Skeletal muscle cell (primary cell): ENCODE measurements at regions not wholly inside any gene's neighbourhood (a gene's known extent, or its start where the extent isn't known, plus 50 kb on each side); places are given as distances from the start of the nearest gene placed in this dataset.
"Not testable (repeated sequence)": the region's sequence is repeated elsewhere in the genome, so short reads cannot be mapped to it uniquely, and the experiment has no call there.

Experiments used
- DNase-seq: peaks from one replicate; pipeline ENCODE4 v3.0.0-alpha.2; 2010; ENCODE audit warnings: low read depth
- H3K4me3 ChIP-seq: 2 replicates; pipeline ENCODE4 v1.5.1; 2011; ENCODE audit warnings: low read depth, mild to moderate bottlenecking, control low read depth, low read length, moderate library complexity

DNA sequence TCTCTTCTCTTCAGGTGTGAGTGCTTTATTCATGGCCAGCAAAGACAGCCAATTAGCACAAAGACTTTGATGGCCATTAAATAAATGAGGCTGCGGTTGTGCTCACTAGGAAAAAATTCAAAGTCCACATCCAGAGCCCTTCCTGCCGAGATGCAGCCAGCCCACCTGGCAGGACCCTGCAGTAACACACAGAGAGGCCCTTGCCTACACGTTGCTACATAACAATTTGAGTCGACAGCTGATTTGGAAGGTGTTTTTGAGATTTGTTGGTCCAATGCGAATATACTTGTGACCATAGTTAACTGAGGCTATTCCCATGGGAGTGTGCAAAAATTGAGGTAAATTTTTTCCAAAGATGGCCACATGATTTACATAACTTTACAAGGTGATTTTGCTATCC lies 605.4 kb upstream of the HTR1E start:
- H3K4me3 ChIP-seq, result no peak overlapping the region
- no peak for DNase-seq

DNA sequence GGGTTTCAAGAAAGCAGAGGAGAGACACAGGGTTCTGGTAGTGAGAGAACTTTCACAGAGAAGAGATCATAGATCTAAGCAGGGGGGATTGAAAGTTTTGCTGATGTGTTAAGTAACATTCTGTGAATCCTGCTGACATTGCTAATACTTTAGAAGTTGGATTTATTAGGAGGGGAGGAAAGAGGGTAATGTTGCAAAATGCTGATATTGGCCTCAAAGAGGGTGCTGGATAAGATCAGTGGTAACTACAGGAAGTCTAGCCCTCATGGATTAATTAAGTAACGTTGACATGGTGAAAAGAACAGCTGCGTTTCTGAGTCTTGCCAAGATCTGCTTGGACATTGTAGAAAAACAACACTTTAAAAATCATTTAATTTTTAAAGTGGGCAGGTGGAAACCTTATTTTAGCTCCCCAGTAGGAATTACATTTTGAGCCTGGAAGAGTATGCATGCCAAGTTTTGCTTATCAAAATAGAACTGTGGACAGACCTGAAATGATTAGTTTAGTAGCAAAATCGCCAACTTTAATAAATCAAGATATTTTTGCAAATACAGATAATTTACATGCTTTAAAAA lies 606.0 kb upstream of the HTR1E start:
- no peak for DNase-seq
- H3K4me3 ChIP-seq, result no peak overlapping the region

DNA sequence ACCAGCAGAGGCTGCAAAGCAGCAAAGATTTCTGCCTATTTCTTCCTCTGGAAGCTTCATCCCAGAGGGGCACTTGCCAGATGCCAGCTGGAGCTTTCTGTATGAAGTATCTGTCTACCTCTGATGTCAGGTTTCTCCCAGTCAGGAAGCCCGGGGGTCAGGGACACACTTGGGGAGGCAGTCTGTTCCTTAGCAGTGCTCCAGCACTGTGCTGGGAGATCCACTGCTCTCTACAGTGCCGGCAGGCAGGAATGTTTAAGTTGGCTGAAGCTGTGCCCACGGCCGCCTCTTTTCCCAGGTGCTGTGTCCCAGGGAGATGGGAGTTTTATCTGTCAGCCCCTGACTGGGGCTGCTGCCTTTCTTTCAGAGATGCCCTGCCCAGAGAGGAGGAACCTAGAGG lies 631.1 kb upstream of the HTR1E start:
- DNase-seq, result no peak
- no peak overlapping the region for H3K4me3 ChIP-seq

DNA sequence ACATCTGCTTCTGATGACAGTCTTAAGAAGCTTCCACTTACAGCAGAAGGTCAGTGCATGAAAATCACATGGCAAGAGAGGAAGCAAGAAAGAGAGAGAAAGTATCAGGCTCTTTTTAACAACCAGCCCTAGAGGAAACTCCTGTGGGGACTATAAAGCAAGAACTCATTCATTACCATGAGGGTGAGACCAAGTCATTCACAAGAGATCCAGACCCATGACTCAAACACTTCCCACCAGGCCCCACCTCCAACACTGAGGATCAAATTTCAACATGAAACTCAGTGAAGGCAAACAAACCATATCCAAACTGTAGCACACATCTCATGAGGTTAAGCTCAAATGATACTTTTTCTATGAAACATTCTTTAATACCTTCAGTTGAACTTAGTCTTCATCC lies 643.2 kb upstream of the SYNCRIP start:
- no peak overlapping the region for H3K4me3 ChIP-seq
- DNase-seq, result no peak

DNA sequence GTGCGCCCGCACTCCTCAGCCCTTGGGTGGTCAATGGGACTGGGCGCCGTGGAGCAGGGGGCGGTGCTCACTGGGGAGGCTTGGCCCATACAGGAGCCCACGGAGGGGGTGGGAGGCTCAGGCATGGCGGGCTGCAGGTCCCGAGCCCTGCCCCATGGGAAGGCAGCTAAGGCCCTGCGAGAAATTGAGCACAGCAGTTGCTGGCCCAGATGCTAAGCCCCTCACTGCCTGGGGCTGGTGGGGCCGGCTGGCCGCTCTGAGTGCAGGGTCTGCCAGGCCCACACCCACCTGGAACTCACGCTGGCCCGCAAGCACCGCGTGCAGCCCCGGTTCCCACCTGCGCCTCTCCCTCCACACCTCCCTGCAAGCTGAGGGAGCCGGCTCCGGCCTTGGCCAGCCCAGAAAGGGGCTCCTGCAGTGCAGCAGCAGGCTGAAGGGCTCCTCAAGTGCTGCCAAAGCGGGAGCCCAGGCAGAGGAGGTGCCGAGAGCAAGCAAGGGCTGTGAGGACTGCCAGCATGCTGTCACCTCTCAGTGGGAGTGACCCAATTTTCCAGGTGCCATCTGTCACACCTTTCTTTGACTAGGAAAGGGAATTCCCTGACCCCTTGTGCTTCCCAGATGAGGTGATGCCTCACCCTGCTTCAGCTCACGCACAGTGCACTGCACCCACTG lies 642.3 kb upstream of the SYNCRIP start:
- H3K4me3 ChIP-seq, DNase-seq: not testable (repeated sequence)

DNA sequence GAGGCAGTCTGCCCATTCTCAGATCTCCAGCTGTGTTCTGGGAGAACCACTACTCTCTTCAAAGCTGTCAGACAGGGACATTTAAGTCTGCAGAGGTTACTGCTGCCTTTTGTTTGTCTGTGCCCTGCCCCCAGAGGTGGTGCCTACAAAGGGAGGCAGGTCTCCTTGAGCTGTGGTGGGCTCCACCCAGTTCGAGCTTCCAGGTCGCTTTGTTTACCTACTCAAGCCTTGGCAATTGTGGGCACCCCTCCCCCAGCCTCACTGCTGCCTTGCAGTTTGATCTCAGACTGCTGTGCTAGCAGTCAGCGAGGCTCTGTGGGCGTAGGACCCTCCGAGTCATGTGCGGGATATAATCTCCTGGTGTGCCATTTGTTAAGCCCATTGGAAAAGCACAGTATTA lies 640.9 kb upstream of the SYNCRIP start:
- not testable (repeated sequence) for DNase-seq, H3K4me3 ChIP-seq

DNA sequence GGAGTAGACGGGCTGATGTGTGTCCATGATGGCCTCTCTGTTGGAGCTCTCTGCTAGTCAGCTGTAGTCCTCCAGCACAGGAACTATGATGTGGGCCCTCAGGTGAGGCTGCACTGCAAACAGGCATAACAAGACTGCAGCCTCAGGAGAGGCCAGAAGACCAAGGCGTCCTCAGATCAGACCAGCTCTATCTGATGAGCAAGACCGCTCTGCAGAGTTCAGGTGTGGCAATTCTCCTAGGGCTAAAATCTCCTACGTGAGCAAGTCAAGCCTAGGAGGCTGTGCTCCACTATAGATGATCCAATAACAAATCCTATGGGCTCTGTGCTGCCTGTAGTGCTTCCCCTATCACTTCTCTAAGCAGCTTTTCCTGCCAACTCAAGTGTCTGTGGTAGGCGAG lies 633.4 kb upstream of the SYNCRIP start:
- no peak for DNase-seq
- H3K4me3 ChIP-seq, result no peak overlapping the region

DNA sequence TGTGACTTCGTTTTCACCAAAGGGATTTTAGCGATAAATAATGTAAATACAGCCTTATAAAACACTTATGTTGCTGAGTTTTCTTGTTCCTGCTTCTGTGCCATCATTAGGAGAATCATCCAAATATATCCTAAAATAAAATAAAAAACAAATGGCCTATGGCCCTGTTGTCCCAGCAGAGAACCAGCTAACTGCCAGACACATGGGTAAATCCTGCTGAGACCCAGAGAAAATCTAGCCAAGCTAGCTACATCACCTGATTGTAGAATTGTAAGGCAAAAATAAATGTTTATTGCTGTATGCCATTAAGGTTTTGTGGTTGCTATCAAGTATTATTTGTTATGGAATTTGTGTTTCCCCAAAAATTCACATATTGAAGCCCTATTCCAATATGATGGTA lies 631.2 kb upstream of the SYNCRIP start:
- DNase-seq, result no peak
- no peak overlapping the region for H3K4me3 ChIP-seq

DNA sequence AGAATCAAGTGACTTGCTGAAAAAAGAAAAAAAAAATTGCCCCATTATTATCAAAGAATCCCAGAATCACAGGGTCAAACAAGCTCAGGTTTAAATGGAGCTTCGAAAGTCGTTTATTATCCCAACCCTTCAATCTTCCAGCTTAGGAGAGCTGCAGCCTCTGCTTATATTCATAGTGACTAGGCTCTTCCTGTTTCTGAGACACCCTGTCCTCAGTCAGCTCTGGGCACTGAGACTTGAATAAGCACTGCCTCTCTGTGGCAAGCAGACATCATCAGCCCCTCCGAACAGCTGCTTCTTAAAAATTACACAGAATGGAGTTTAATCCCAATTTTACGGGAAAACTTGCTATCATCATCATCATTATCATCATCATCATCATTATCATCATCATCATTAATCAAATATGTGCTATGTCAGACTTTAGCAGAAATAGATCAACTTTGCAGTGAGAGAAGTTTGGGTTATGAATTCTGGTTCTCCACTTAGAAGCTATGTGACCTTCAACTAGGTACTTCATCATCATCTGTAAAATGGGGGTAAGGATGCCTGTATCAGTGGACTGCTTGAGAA lies 614.0 kb upstream of the SYNCRIP start:
- H3K4me3 ChIP-seq, result no peak overlapping the region
- DNase-seq, result no peak

DNA sequence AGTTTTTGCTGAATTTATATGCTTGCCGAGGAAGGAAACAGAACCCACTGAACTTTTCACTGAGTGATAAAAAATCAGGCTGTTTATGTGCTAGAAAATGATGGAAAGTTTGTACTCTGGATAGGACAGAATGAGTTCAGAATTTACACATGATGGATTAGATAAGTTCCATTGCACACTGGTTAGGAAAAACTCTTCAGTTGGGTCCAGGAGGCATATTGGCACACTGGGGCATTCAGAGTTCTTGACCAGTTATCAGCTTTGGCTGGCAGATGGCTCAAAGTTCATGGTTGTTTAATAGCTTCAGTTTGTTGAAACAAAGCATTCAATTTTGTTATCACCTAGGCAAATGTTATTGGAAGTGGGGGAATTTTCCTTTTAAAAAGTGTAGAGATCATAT lies 613.3 kb upstream of the SYNCRIP start:
- no peak overlapping the region for H3K4me3 ChIP-seq
- no peak for DNase-seq

DNA sequence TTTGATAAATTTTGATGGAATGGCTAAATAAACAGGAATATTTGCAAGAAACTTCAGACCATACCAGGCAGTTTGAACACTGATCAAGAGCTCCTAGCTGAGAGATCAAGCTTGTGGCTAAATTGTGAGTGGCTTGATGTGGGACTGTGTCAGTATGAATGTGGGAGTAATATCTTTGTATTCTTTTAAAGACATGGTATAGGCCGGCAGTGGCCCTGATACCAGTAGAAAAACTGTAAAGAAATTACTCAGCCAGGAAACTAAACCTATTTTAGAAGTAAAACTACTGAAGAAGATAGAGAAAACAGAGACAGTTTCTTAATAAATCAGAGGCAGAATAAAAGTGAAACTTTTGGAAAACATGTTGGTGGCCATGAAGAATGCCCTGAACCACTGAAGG lies 608.4 kb upstream of the SYNCRIP start:
- no peak overlapping the region for H3K4me3 ChIP-seq
- DNase-seq, result no peak

DNA sequence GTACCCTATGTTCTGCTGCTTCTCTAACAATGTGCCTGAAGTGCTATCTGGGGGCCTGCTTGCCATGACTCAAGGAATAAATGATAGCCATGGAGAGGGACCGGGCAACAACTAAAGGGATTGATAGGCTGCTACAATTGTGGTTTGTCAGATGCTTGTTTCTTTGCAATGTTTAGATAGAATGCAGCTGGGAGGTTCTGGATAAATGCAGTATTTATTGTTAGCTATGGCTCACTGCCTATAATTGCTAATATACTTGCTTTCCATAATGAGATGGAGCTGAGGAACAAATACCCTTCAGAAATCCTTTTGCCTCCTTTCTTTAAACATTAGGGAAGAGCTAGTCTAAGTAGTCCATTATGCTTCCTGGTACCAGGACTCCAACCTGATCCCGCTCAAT lies 575.2 kb upstream of the SYNCRIP start:
- H3K4me3 ChIP-seq, result no peak overlapping the region
- no peak for DNase-seq

DNA sequence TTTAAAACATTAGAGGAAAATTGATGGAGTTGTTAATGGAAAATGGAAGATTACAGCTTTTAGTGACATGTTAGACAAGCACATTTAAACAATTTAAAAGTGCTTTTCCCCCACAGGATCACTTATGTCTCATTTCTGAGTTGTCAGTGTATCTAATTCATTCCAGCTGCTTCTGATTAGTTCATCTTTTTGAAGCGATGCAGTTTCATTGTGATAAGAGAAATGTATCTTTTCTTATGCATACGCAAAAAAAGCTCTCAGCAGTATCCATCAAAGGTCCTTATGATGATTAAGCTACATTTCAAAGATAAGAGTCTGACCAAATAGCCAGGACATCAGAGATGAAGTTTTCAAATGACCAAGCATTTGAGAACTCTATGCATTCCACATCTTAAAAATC lies 572.6 kb upstream of the SYNCRIP start:
- no peak overlapping the region for H3K4me3 ChIP-seq
- DNase-seq, result no peak

DNA sequence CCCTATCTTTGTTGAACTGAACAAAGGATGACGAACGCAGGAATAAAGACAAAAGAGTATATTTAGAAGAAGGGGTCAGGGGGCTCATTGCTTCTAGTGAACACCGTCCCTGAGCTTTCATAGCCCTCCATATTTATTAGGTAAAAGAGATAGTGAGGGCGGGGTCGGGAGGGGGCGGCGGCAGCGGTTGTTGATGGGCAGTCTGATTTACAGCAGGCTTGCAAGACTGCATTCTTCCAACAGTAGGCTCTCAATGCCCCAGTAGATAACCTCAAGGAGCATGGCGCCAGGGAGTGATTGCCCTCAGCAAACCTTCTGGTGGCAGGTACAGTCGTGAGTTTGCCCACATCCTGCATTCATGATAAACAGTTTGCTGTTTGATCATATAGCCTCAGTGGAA lies 563.3 kb upstream of the SYNCRIP start:
- no peak for DNase-seq
- no peak overlapping the region for H3K4me3 ChIP-seq

DNA sequence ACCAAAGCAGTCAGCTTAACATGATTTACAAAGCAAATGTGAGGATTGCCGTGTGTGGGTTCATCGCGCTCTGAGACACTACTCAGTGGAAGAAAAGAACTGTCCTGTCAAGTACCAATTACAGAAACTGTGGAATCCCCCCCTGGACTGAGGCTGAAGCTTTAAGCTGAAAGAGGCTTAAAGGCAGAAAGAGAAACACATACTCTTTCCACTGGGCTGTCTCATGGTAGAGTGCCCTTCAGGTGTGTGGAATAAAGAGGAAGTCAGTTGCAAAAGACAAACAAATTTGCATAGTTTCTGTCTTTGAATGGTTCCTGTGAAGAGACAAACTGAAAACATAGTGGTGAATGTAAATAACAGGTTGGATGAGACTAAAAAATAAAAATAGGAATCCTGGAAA lies 560.4 kb upstream of the SYNCRIP start:
- no peak for DNase-seq
- H3K4me3 ChIP-seq, result no peak overlapping the region

DNA sequence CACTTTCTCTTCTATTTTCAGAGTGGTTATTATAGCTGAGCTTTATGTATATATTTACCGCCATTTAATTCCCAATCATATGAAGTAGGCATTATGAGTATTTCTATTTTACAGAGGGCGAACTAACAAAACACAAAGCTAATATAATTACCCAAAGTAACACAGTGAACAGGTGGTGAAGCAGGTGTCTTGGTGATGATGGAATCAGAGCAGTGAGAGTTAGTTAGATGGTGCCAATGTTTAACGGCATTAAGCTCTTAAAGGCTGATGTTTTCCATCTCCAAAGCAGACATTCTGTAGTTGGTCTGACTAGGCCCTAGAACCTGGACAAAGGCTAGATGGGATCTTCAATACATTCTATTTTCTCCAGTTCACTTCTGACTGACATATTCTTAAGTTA lies 551.1 kb upstream of the SYNCRIP start:
- H3K4me3 ChIP-seq, result no peak overlapping the region
- no peak for DNase-seq

DNA sequence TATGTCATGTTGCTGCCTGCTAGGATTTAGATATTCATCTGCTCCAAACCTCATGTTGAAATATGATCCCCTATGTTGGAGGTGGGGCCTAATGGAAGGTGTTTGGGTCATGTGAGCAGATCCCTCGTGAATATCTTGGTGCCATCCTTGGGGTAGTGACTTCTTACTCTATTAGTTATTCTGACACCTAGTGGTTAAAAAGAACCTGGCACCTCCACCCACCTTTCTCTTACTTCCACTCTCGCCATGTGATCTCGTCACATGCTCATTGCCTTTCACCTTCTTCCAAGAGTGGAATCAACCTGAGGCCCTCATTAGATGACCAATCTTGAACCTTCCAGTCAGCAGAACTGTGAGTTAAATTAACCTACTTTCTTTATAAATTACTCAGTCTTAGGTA lies 549.4 kb upstream of the SYNCRIP start:
- DNase-seq, result no peak
- H3K4me3 ChIP-seq, result no peak overlapping the region

DNA sequence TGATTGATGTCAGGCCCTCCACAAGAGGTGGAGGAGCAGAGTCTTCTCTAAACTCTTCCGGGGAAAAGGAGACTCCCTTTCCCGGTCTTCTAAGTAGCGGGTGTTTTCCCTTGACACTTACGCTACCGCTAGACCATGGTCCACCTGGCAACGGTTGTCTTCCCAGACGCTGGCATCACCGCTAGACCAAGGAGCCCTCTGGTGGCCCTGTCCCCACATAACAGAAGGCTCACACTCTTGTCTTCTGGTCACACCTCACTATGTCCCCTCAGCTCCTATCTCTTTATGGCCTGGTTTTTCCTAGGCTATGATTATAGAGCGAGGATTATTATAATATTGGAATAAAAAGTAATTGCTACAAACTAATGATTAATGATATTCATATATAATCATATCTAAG lies 532.5 kb upstream of the SYNCRIP start:
- H3K4me3 ChIP-seq, DNase-seq: not testable (repeated sequence)

DNA sequence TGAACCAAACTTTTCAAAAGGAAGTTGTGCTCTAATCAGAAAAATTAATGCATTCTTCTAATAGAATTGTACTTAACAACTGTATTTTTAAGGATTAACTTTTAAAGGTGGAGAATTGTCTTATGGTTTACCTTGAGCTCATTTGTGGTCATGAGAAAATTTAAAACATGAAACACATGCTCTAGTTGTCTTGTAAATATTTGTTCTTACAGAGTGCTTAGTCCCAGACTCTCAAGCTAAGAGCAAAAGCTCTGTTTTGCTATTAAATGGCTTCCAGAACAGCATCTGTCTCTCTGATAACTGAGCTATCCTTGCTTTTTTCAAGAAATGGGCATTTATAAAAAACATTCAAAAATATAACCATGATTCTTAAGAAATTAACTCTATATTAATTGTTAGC lies 512.2 kb upstream of the SYNCRIP start:
- H3K4me3 ChIP-seq, result no peak overlapping the region
- no peak for DNase-seq

DNA sequence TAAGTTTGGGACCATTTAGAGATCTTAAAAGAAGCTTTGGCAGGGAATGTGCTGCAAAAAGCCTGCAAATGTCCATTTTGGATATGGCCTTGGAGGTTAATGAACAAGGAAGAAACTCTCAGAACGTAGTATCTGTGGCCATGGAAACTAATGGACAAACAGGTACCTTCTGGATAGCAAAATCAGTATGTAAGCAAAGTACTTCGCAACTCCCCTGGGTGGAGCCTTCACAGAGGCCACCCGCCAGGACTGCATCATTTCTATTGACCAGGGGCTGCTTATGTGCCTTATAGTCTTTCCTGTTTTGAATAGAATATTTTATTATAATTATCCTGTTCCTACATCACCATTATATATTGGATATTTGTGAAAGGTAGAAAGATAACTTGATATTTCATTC lies 510.8 kb upstream of the SYNCRIP start:
- DNase-seq, result no peak
- H3K4me3 ChIP-seq, result no peak overlapping the region

DNA sequence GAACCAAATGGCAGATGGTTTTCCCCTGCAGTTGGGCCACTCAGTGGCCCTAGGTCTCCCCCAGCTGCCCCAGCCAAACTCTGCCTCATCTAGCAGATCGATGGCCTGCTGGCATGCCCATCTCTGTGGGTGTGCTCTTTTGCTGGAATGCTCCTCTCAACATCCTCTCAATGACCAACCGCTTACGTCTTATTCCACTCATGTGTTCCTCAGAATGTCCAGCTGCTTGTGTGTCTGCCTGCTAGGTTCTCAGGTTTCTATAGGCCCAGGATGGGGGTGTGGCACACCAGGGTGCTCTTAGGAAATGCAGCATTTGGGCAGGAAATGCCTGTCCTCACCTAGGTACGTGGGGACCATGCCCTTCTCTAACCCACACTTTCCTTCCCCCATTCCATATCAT lies 509.9 kb upstream of the SYNCRIP start:
- no peak overlapping the region for H3K4me3 ChIP-seq
- DNase-seq, result no peak
